Vagina (tissue), 2 donors: ENCODE measurements at regions not wholly inside any gene's neighbourhood (a gene's known extent, or its start where the extent isn't known, plus 50 kb on each side); places are given as distances from the start of the nearest gene placed in this dataset. TPM values are rescaled to one million over a fixed set of nuclear protein-coding genes. Genes with fewer than 3 reads are reported as not detected.
"Not testable (repeated sequence)": the region's sequence is repeated elsewhere in the genome, so short reads cannot be mapped to it uniquely, and the experiment has no call there.

Source experiments
- DNase-seq, 2 donors: peaks; one replicate each; pipeline ENCODE4 v3.0.0-alpha.2; 2017; ENCODE audit errors: extremely low spot score in 2 of 2
- H3K27ac ChIP-seq: fragments of 200-600 bp; sonication (generic); one replicate; pipeline ENCODE4 v1.5.1; 2019
- H3K27me3 ChIP-seq: fragments of 200-600 bp; sonication (generic); one replicate; pipeline ENCODE4 v1.5.1; 2019
- H3K36me3 ChIP-seq, 2 donors: fragments of 200-600 bp; sonication (generic); one replicate each; pipeline ENCODE4 v1.5.1; 2017 to 2019
- H3K4me1 ChIP-seq: fragments of 200-600 bp; sonication (generic); one replicate; pipeline ENCODE4 v1.5.1; 2019
- H3K4me3 ChIP-seq, 2 donors: fragments of 200-600 bp; sonication (generic); 1 replicate in 1 of 2; 2 replicates in 1 of 2; pipeline ENCODE4 v1.5.1; 2016 to 2019
- H3K9me3 ChIP-seq: fragments of 200-600 bp; sonication (generic); one replicate; pipeline ENCODE4 v1.5.1; 2019
- POLR2A ChIP-seq, 2 donors: fragments of 450-650 bp; IDR thresholded peaks; one replicate each; pipeline ENCODE4 v1.6.1; 2017; ENCODE audit warnings: antibody characterized with exemption in 2 of 2, mild to moderate bottlenecking in 2 of 2, moderate library complexity in 2 of 2
- POLR2AphosphoS5 ChIP-seq, 2 donors: sonication (generic); formaldehyde crosslinking; IDR thresholded peaks; one replicate each; pipeline ENCODE4 v1.9.0; 2017; ENCODE audit warnings: antibody characterized with exemption in 2 of 2, mild to moderate bottlenecking in 2 of 2, low read depth in 1 of 2; ENCODE audit not compliant: insufficient read depth in 1 of 2
- intact Hi-C: fragments of 100-400 bp; cut with DNase I; formaldehyde crosslinking; loops from one replicate; pipeline ENCODE4 v1.15.1; 2023
- small RNA-seq: library from RNA; depleted of rRNA; stranded (forward); fragments of <200 nt; gene quantifications from one replicate; pipeline ENCODE3, GENCODE V24; 2016
- TF ChIP-seq, protein P1 (sequence below), 3 experiments: fragments of 450-650 bp in 2 of 3; fragments of 200-600 bp in 1 of 3; sonication (generic) in 1 of 3; IDR thresholded peaks; one replicate each; pipeline ENCODE4 v1.5.1; 2017 to 2019; ENCODE audit warnings: antibody characterized with exemption in 3 of 3, mild to moderate bottlenecking in 2 of 3, moderate library complexity in 2 of 3

GRCh38 chr9:97096793-97097192, 57.9 kb upstream of the CTSV start:
- Histone ChIP-seq H3K27me3 (no peaks in the 10 kb centered on the region), H3K4me1 (no peaks in the 10 kb centered on the region), H3K9me3 (no peaks in the 10 kb centered on the region), H3K36me3 (no peaks in the 10 kb centered on the region), H3K27ac (no peak overlapping the region), H3K4me3 (no peak overlapping the region)
- TF ChIP-seq, protein P1, sequence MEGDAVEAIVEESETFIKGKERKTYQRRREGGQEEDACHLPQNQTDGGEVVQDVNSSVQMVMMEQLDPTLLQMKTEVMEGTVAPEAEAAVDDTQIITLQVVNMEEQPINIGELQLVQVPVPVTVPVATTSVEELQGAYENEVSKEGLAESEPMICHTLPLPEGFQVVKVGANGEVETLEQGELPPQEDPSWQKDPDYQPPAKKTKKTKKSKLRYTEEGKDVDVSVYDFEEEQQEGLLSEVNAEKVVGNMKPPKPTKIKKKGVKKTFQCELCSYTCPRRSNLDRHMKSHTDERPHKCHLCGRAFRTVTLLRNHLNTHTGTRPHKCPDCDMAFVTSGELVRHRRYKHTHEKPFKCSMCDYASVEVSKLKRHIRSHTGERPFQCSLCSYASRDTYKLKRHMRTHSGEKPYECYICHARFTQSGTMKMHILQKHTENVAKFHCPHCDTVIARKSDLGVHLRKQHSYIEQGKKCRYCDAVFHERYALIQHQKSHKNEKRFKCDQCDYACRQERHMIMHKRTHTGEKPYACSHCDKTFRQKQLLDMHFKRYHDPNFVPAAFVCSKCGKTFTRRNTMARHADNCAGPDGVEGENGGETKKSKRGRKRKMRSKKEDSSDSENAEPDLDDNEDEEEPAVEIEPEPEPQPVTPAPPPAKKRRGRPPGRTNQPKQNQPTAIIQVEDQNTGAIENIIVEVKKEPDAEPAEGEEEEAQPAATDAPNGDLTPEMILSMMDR (IDR thresholded peaks at IDR 0.05): no peak
- no peak for TF ChIP-seq POLR2AphosphoS5 (IDR thresholded peaks at IDR 0.05; ENCODE audit: insufficient read depth in 1 of 2, low read depth in 1 of 2)
- no peak for TF ChIP-seq POLR2A (IDR thresholded peaks at IDR 0.05)
- intact Hi-C loops: no loop called here
- DNase-seq: no peak

GRCh38 chr9:97089361-97089760, 50.4 kb upstream of the CTSV start:
- H3K4me1 ChIP-seq, H3K9me3 ChIP-seq, H3K4me3 ChIP-seq, H3K27ac ChIP-seq, DNase-seq, H3K27me3 ChIP-seq, H3K36me3 ChIP-seq, intact Hi-C loops: not testable (repeated sequence)

Small RNAs in the stretch of these regions (small RNA-seq; reads per million reads assigned to genes)
- gene RNU6-798P: not detected
